Keratinocyte (primary cell): ENCODE measurements at regions not wholly inside any gene's neighbourhood (a gene's known extent, or its start where the extent isn't known, plus 50 kb on each side); places are given as distances from the start of the nearest gene placed in this dataset.

Source experiments
- CTCF ChIP-seq, 3 experiments: IDR thresholded peaks in 1 of 3; conservative IDR thresholded peaks in 1 of 3; optimal IDR thresholded peaks in 1 of 3; 2 replicates in 2 of 3; 3 replicates in 1 of 3; pipeline versions ENCODE3 to v1.5.1; 2011; ENCODE audit warnings: low read length in 3 of 3, mild to moderate bottlenecking in 3 of 3, moderate library complexity in 2 of 3, control low read depth in 1 of 3, inconsistent platforms in 1 of 3; ENCODE audit not compliant: insufficient read depth in 2 of 3; ENCODE audit errors: extremely low read depth in 1 of 3
- EZH2 ChIP-seq: IDR thresholded peaks from one replicate; pipeline ENCODE4 v1.6.1; 2012; ENCODE audit warnings: inconsistent platforms, mild to moderate bottlenecking, low read length, moderate library complexity

GRCh38 chr4:175874306-175874705 lies 62.2 kb upstream of the GPM6A start:
- no peak for TF ChIP-seq CTCF (optimal IDR thresholded peaks at IDR 0.05 in 1 of 3, IDR thresholded peaks at IDR 0.05 in 1 of 3, conservative IDR thresholded peaks at IDR 0.05 in 1 of 3; ENCODE audit: extremely low read depth in 1 of 3, insufficient read depth in 2 of 3, low read length in 3 of 3)
- no peak for TF ChIP-seq EZH2
